Activated B cell treated with CpG ODN at 0.5 μM for 24 hours (primary cell): ENCODE measurements at regions not wholly inside any gene's neighbourhood (a gene's known extent, or its start where the extent isn't known, plus 50 kb on each side); places are given as distances from the start of the nearest gene placed in this dataset.
"Not testable (repeated sequence)": the region's sequence is repeated elsewhere in the genome, so short reads cannot be mapped to it uniquely, and the experiment has no call there.

Source experiments
- ATAC-seq: fragments of 200-7000 bp; cut with Tn5 transposase; one replicate; pipeline ENCODE4 v1.10.0; 2021; ENCODE audit warnings: low read depth, mild to moderate bottlenecking, moderate library complexity
- CTCF ChIA-PET: fragments of 350-600 bp; sonication (Branson Sonifier 250); formaldehyde crosslinking; loops from one replicate; lab custom pipeline; 2021; ENCODE audit warnings: antibody characterized with exemption; lab: Charles Lee
- POLR2A ChIA-PET: fragments of 350-600 bp; sonication (Branson Sonifier 250); formaldehyde crosslinking; loops from one replicate; lab custom pipeline; 2021; ENCODE audit warnings: antibody characterized with exemption; lab: Charles Lee
- DNase-seq: peaks from one replicate; pipeline ENCODE4 v3.0.0; 2022
- H3K27ac Mint-ChIP-seq: one replicate; pipeline ENCODE4 v1.8.0; 2020; ENCODE audit warnings: mixed read lengths
- H3K27me3 Mint-ChIP-seq: one replicate; pipeline ENCODE4 v1.8.0; 2021; ENCODE audit warnings: mixed read lengths
- H3K36me3 Mint-ChIP-seq: one replicate; pipeline ENCODE4 v1.8.0; 2021; ENCODE audit warnings: low read depth, mixed read lengths
- H3K4me1 Mint-ChIP-seq: one replicate; pipeline ENCODE4 v1.8.0; 2021; ENCODE audit warnings: mixed read lengths
- H3K4me3 Mint-ChIP-seq: one replicate; pipeline ENCODE4 v1.8.0; 2020; ENCODE audit warnings: mild to moderate bottlenecking, mixed read lengths
- H3K9me3 Mint-ChIP-seq: one replicate; pipeline ENCODE4 v1.8.0; 2020; ENCODE audit warnings: mixed read lengths
- intact Hi-C: fragments of 100-400 bp; cut with micrococcal nuclease; formaldehyde crosslinking; loops from one replicate; pipeline ENCODE4 v1.15.1; 2024
- TF ChIP-seq, protein P1 (sequence below): fragments of 200-600 bp; IDR thresholded peaks from one replicate; pipeline ENCODE4 v1.8.0; 2022; ENCODE audit warnings: antibody characterized with exemption, mild to moderate bottlenecking

DNA sequence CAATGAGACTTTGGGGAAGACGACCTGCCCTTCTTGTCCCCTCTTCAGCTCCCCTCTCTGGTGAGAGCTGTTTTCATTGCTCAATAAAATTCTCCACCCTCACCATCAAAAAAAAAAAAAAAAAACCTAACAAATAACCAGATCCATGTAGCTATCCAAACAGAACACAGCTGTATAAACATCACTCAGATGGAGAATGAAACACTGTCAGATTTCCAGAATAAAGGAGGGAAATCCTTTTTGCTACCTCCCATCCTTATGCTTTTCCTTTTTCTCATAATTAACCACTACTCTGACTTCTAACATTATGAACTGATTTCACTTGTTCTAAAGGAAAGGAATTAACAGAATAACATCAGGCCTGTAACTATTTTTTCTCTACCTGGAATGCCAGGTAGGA is 155.6 kb downstream of the PPP4R3C start:
- Mint-ChIP-seq H3K27me3 (no peaks in the 10 kb centered on the region), H3K4me3 (no peak overlapping the region)
- CTCF ChIA-PET = no interaction called here

DNA sequence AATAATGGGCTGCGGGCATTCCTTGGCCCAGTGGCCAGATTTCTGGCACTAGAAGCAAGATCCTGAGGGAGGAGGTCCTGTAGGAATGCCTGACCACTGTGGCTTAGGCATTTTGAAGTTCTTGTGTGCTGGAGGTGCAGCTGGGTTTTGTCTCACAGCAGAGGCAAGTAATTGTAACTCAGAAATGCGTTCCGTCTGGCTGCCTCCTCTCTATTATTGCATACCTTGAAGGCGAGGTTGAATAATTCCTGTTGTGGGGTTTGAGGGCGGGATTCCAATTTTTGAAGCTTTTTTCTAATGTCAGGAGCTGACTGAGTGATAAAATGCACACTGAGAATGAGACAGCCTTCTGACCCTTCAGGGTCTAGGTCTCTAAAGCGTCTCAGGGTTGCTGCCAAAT is 170.6 kb downstream of the PPP4R3C start:
- POLR2A ChIA-PET, ATAC-seq, H3K4me3 Mint-ChIP-seq, H3K36me3 Mint-ChIP-seq, DNase-seq, H3K27ac Mint-ChIP-seq, H3K9me3 Mint-ChIP-seq, H3K4me1 Mint-ChIP-seq, H3K27me3 Mint-ChIP-seq, CTCF ChIA-PET, intact Hi-C loops: not testable (repeated sequence)

More for the DNA sequence above, 155.6 kb downstream of the PPP4R3C start:
- no peak overlapping the region for H3K27ac Mint-ChIP-seq
- H3K36me3 Mint-ChIP-seq = no peaks in the 10 kb centered on the region
- H3K9me3 Mint-ChIP-seq = peaks cover 4% of the 10 kb centered on the region
- DNase-seq = no peak
- H3K4me1 Mint-ChIP-seq = no peaks in the 10 kb centered on the region
- ATAC-seq = no peak
- intact Hi-C loops = no loop called here
- TF ChIP-seq, protein P1, sequence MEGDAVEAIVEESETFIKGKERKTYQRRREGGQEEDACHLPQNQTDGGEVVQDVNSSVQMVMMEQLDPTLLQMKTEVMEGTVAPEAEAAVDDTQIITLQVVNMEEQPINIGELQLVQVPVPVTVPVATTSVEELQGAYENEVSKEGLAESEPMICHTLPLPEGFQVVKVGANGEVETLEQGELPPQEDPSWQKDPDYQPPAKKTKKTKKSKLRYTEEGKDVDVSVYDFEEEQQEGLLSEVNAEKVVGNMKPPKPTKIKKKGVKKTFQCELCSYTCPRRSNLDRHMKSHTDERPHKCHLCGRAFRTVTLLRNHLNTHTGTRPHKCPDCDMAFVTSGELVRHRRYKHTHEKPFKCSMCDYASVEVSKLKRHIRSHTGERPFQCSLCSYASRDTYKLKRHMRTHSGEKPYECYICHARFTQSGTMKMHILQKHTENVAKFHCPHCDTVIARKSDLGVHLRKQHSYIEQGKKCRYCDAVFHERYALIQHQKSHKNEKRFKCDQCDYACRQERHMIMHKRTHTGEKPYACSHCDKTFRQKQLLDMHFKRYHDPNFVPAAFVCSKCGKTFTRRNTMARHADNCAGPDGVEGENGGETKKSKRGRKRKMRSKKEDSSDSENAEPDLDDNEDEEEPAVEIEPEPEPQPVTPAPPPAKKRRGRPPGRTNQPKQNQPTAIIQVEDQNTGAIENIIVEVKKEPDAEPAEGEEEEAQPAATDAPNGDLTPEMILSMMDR = no peak
- POLR2A ChIA-PET = no interaction called here

DNA sequence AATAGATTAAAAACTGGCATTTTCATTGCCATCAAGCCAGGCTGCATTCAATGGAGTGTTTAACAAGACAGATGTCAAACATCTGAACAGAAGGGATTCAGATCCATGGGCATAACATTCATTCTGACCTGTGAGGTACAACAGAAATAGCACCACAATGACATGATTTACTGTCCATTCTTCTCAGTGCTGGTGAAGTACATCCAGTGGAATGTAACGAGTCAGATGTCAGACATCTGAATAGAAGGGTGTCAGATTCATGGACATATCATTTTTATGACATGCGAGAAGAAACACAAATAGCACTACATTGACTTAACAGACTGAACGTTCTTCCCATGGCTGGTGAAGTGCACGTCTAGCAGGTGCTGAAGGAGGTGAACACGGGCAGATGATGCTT is 186.4 kb downstream of the PPP4R3C start:
- DNase-seq = no peak
- H3K4me1 Mint-ChIP-seq = no peaks in the 10 kb centered on the region
- TF ChIP-seq, protein P1 = no peak
- no peak overlapping the region for H3K27ac Mint-ChIP-seq
- no peaks in the 10 kb centered on the region for H3K36me3 Mint-ChIP-seq
- ChIA-PET CTCF (no interaction called here), POLR2A (no interaction called here)
- ATAC-seq = no peak
- intact Hi-C loops = no loop called here
- H3K9me3 Mint-ChIP-seq = peaks cover 3% of the 10 kb centered on the region
- H3K27me3 Mint-ChIP-seq = no peaks in the 10 kb centered on the region
- H3K4me3 Mint-ChIP-seq = no peak overlapping the region

DNA sequence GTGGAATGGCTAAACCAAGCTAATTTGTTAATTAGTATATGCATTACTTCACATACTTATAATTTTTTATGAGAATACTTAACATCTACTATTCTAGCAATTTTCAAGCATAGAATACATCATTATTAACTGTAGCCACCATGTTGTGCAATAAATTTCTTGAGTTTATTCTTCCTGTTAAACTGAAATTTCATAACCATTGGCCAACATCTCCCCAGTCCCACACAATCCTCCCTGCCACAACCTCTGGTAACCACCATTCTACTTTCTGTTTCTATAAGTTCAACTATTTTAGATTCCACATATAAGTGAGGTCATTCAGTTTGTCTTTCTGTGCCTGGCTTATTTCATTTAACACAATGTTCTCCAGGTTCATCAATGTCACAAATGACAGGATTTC is 208.5 kb downstream of the PPP4R3C start:
- TF ChIP-seq, protein P1 = no peak
- ChIA-PET POLR2A (no interaction called here), CTCF (no interaction called here)
- Mint-ChIP-seq H3K4me3 (no peak overlapping the region), H3K4me1 (no peaks in the 10 kb centered on the region), H3K9me3 (no peaks in the 10 kb centered on the region), H3K27ac (no peak overlapping the region), H3K27me3 (no peaks in the 10 kb centered on the region), H3K36me3 (no peaks in the 10 kb centered on the region)
- intact Hi-C loops = no loop called here
- ATAC-seq = no peak
- no peak for DNase-seq

DNA sequence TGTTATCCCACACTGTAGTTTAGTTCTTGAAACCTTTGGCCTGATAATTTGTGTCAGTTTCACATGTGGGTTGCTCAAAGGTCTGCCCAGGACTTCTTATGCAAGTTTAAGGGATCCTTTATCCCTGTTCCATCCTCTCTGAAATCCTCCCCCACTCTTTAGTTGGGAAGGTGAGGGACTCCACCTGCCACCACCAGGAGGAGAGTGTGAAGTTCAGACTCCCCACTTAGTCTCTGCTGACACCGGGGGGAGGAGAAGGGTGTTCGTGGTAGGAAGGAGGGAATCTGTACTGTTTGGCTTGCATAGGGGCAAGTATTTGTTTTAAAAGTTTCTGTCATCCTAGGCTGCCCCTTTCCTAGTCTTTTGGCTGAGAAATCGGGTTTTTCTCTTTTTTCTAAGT is 211.8 kb downstream of the PPP4R3C start:
- intact Hi-C loops = no loop called here
- H3K9me3 Mint-ChIP-seq = no peaks in the 10 kb centered on the region
- no peak overlapping the region for H3K27ac Mint-ChIP-seq
- ChIA-PET POLR2A (no interaction called here), CTCF (no interaction called here)
- no peaks in the 10 kb centered on the region for H3K4me1 Mint-ChIP-seq
- ATAC-seq = no peak
- TF ChIP-seq, protein P1 = no peak
- no peaks in the 10 kb centered on the region for H3K36me3 Mint-ChIP-seq
- H3K4me3 Mint-ChIP-seq = no peak overlapping the region
- no peak for DNase-seq
- H3K27me3 Mint-ChIP-seq = no peaks in the 10 kb centered on the region

DNA sequence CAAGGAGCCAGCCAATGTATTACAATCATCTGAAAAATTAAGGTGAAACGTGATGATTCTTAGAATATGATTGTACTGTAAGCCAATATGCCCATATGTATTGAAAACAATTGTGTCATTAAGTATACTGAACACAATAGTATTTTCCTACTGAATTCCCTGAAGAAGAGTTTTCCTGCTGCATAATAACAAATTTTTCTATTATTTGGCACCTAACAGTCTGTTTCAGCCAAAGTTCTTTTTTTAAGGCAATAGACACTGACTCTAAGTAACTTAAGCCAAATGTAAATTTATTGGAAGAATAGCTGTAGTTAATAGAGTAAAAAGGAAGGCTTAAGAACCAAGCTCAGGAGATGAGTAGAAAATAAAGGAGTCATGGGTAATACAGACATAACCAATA is 220.6 kb downstream of the PPP4R3C start:
- DNase-seq (no peak), ATAC-seq (no peak)
- CTCF ChIA-PET = no interaction called here
- Mint-ChIP-seq H3K9me3 (peaks cover 4% of the 10 kb centered on the region), H3K4me3 (no peak overlapping the region), H3K36me3 (no peaks in the 10 kb centered on the region), H3K27ac (no peak overlapping the region), H3K4me1 (no peaks in the 10 kb centered on the region), H3K27me3 (no peaks in the 10 kb centered on the region)
- intact Hi-C loops = no loop called here
- TF ChIP-seq, protein P1 = no peak
- POLR2A ChIA-PET = no interaction called here
